Sigmoid colon (tissue), 6 donors: ENCODE measurements at regions not wholly inside any gene's neighbourhood (a gene's known extent, or its start where the extent isn't known, plus 50 kb on each side); places are given as distances from the start of the nearest gene placed in this dataset.
A peak's percentile ranks its signal among the peaks of the same experiment; 100 is the strongest.

Experiments used
- DNase-seq: peaks from one replicate; pipeline ENCODE4 v3.0.0-alpha.2; 2019
- H3K27ac ChIP-seq, 4 donors: fragments of 200-600 bp; sonication (generic); one replicate each; pipeline ENCODE4 v1.5.1; 2016 to 2019; ENCODE audit warnings: mild to moderate bottlenecking in 1 of 4
- H3K27me3 ChIP-seq, 3 donors: fragments of 200-600 bp; sonication (generic); one replicate each; pipeline ENCODE4 v1.5.1; 2019; ENCODE audit warnings: mild to moderate bottlenecking in 1 of 3
- H3K36me3 ChIP-seq, 4 donors: fragments of 200-600 bp; sonication (generic); one replicate each; pipeline ENCODE4 v1.5.1; 2016 to 2019
- H3K4me1 ChIP-seq, 4 donors: fragments of 200-600 bp; sonication (generic); one replicate each; pipeline ENCODE4 v1.5.1; 2017 to 2019
- H3K4me3 ChIP-seq, 4 donors: fragments of 200-600 bp; sonication (generic); one replicate each; pipeline ENCODE4 v1.5.1; 2017 to 2019; ENCODE audit warnings: mild to moderate bottlenecking in 2 of 4, moderate library complexity in 1 of 4
- H3K9me3 ChIP-seq, 4 donors: fragments of 200-600 bp in 3 of 4; sonication (generic) in 3 of 4; one replicate each; pipeline versions ENCODE4 v1.5.1 to v1.6.1; 2013 to 2019
- CTCF ChIP-seq, 4 experiments: fragments of 450-650 bp in 3 of 4; fragments of 200-600 bp in 1 of 4; IDR thresholded peaks; one replicate each; pipeline ENCODE4 v1.5.1; 2016 to 2019; ENCODE audit warnings: antibody characterized with exemption in 4 of 4, mild to moderate bottlenecking in 3 of 4, moderate library complexity in 2 of 4
- EP300 ChIP-seq, 4 donors: sonication (generic); formaldehyde crosslinking; IDR thresholded peaks; one replicate each; pipeline ENCODE4 v1.6.1; 2017; ENCODE audit warnings: antibody characterized with exemption in 4 of 4
- POLR2A ChIP-seq, 2 donors: fragments of 450-650 bp; IDR thresholded peaks; one replicate each; pipeline ENCODE4 v1.6.1; 2016; ENCODE audit warnings: antibody characterized with exemption in 2 of 2, mild to moderate bottlenecking in 2 of 2, moderate library complexity in 2 of 2
- POLR2AphosphoS5 ChIP-seq, 4 donors: sonication (generic); formaldehyde crosslinking; IDR thresholded peaks; one replicate each; pipeline ENCODE4 v1.6.1; 2017; ENCODE audit warnings: antibody characterized with exemption in 4 of 4
- WGBS, 2 donors: extraction: QIAGEN DNeasy Blood & Tissue Kit; methylation state at CpG; one replicate each; pipeline ENCODE4 v1.1.7; 2013; 5-methylcytosine and 5-hydroxymethylcytosine counted together
- intact Hi-C: fragments of 100-400 bp; cut with DNase I; formaldehyde crosslinking; loops from one replicate; pipeline ENCODE4 v1.15.1; 2023
- donor health status: healthy with polysubstance abuse.
- donor health status: healthy.

- H3K27ac ChIP-seq = no peak overlapping the region
- no peaks in the 10 kb centered on the region for H3K4me1 ChIP-seq
- no peaks in the 10 kb centered on the region for H3K27me3 ChIP-seq
- H3K9me3 ChIP-seq = no peaks in the 10 kb centered on the region
- H3K4me3 ChIP-seq = no peak overlapping the region
- H3K36me3 ChIP-seq = no peaks in the 10 kb centered on the region
- TF ChIP-seq EP300 (IDR thresholded peaks at IDR 0.05) (peak in 2 of 4 donors; percentile 49 to 53), POLR2A (IDR thresholded peaks at IDR 0.05) (no peak), POLR2AphosphoS5 (IDR thresholded peaks at IDR 0.05) (peak in 2 of 4 donors; percentile 40 to 45), CTCF (IDR thresholded peaks at IDR 0.05) (no peak)
- 80 to 91% methylated on average over 18 of the region's 18 CpGs for WGBS, 2 donors
- DNase-seq = peak; percentile 66
- intact Hi-C loops = no loop called here
These were observed 268.7 kb upstream of the TBX3 start for GRCh38 chr12:114952573-114953271.

DNA sequence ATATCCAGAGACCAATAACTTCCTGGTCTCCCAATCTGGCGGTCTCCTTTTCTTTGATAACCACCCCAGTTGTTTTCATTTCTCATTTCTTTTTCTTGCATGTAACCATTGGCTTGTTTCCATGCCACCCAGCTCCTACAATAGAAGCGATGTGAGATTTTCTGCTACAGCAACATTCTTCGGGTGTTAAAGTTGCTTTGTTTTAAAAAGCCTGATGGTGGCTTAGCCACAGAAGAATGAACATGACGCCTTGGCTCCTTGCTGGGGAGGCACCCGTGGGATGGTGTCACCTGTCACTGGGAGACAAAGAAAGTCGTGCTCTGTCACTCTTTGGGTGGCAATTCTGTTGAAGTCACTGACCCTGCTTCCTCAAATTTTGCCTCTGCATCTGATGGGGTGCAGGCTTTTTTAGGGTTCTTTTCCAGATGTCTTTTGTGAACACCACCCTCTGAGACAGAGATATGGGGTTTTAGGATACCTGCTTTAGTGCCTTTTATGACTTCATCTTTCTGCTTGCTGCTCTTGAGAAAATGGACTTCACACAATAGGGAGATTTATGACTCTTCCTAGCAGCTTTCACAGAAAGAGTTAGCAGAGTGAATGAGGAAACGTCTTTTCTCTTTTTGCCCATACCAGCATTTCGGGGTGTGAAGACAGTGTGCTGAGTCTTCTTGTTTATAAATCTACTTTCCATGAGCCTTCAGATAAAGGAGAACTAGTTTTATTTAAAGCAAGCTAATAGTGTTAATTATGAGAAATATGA lies 265.3 kb upstream of the TBX3 start:
- no peaks in the 10 kb centered on the region for H3K36me3 ChIP-seq
- 61 to 66% methylated on average over 8 of the region's 8 CpGs for WGBS, 2 donors
- no peaks in the 10 kb centered on the region for H3K9me3 ChIP-seq
- intact Hi-C loops = no loop called here
- no peak for TF ChIP-seq POLR2A (IDR thresholded peaks at IDR 0.05)
- no peak for TF ChIP-seq CTCF (IDR thresholded peaks at IDR 0.05)
- no peak for TF ChIP-seq POLR2AphosphoS5 (IDR thresholded peaks at IDR 0.05)
- TF ChIP-seq EP300 (IDR thresholded peaks at IDR 0.05) = no peak
- DNase-seq = no peak
- H3K27me3 ChIP-seq = no peaks in the 10 kb centered on the region
- no peak overlapping the region for H3K4me3 ChIP-seq
- no peak overlapping the region for H3K27ac ChIP-seq
- H3K4me1 ChIP-seq = no peaks in the 10 kb centered on the region

- Histone ChIP-seq H3K4me3 (no peak overlapping the region), H3K27ac (no peak overlapping the region), H3K36me3 (no peaks in the 10 kb centered on the region), H3K27me3 (no peaks in the 10 kb centered on the region), H3K4me1 (no peaks in the 10 kb centered on the region), H3K9me3 (no peaks in the 10 kb centered on the region)
- TF ChIP-seq POLR2AphosphoS5 (IDR thresholded peaks at IDR 0.05) (no peak), CTCF (IDR thresholded peaks at IDR 0.05) (no peak), EP300 (IDR thresholded peaks at IDR 0.05) (no peak), POLR2A (IDR thresholded peaks at IDR 0.05) (no peak)
- intact Hi-C loops = no loop called here
- DNase-seq = no peak
- 88% methylated on average over 2 of the region's 2 CpGs for WGBS, 2 donors
These were observed 261.4 kb upstream of the TBX3 start for GRCh38 chr12:114945351-114945750.

- Histone ChIP-seq H3K9me3 (no peaks in the 10 kb centered on the region), H3K4me1 (no peaks in the 10 kb centered on the region), H3K4me3 (no peak overlapping the region), H3K36me3 (no peaks in the 10 kb centered on the region), H3K27me3 (no peaks in the 10 kb centered on the region), H3K27ac (no peak overlapping the region)
- no peak for DNase-seq
- intact Hi-C loops = no loop called here
- WGBS, 2 donors = 55 to 71% methylated on average over 4 of the region's 4 CpGs
- no peak for TF ChIP-seq POLR2A (IDR thresholded peaks at IDR 0.05)
- TF ChIP-seq EP300 (IDR thresholded peaks at IDR 0.05) = no peak
- TF ChIP-seq POLR2AphosphoS5 (IDR thresholded peaks at IDR 0.05) = no peak
- TF ChIP-seq CTCF (IDR thresholded peaks at IDR 0.05) = no peak
These were observed 260.8 kb upstream of the TBX3 start for GRCh38 chr12:114944736-114945135.
